Bronchial epithelial cell (primary cell): ENCODE measurements at regions not wholly inside any gene's neighbourhood (a gene's known extent, or its start where the extent isn't known, plus 50 kb on each side); places are given as distances from the start of the nearest gene placed in this dataset.
A peak's percentile ranks its signal among the peaks of the same experiment; 100 is the strongest.

Experiments used
- DNase-seq: peaks from one replicate; pipeline ENCODE4 v3.0.0-alpha.2; 2010; ENCODE audit warnings: low read depth
- FAIRE-seq: peaks from 2 replicates; lab custom pipeline; 2011; peaks lifted over from hg19 to GRCh38; lab: Jason Lieb, UNC
- H3K27me3 ChIP-seq: 2 replicates; pipeline ENCODE4 v1.5.1; 2011; ENCODE audit warnings: low read length; ENCODE audit not compliant: control insufficient read depth, insufficient read depth
- H3K36me3 ChIP-seq: 2 replicates; pipeline ENCODE4 v1.5.1; 2011; ENCODE audit warnings: low read length; ENCODE audit not compliant: control insufficient read depth, insufficient read depth
- H3K4me3 ChIP-seq: 2 replicates; pipeline ENCODE4 v1.5.1; 2011; ENCODE audit warnings: mild to moderate bottlenecking, low read depth, low read length, control low read depth
- CTCF ChIP-seq: IDR thresholded peaks from 2 replicates; pipeline ENCODE4 v1.5.1; 2011; ENCODE audit warnings: mild to moderate bottlenecking, moderate library complexity, low read length, control low read depth, inconsistent platforms; ENCODE audit not compliant: insufficient read depth, severe bottlenecking

- no peak overlapping the region for H3K4me3 ChIP-seq
- H3K36me3 ChIP-seq = no peaks in the 10 kb centered on the region
- TF ChIP-seq CTCF = no peak
- DNase-seq = peak; percentile 35
- H3K27me3 ChIP-seq = no peaks in the 10 kb centered on the region
- FAIRE-seq = no peak
Measured at GRCh38 chr21:16427587-16428087, 697.9 kb downstream of the USP25 start.

- Histone ChIP-seq H3K27me3 (no peaks in the 10 kb centered on the region), H3K4me3 (no peak overlapping the region), H3K36me3 (no peaks in the 10 kb centered on the region)
- FAIRE-seq (no peak), DNase-seq (no peak)
- TF ChIP-seq CTCF = no peak
Measured at GRCh38 chr21:16437586-16437985, 707.8 kb downstream of the USP25 start.

GRCh38 chr21:16438761-16439160 lies 709.0 kb downstream of the USP25 start:
- no peaks in the 10 kb centered on the region for H3K36me3 ChIP-seq
- H3K27me3 ChIP-seq = no peaks in the 10 kb centered on the region
- no peak overlapping the region for H3K4me3 ChIP-seq
- DNase-seq = no peak
- TF ChIP-seq CTCF = no peak
- no peak for FAIRE-seq

GRCh38 chr21:16441789-16442188 lies 712.0 kb downstream of the USP25 start:
- DNase-seq = no peak
- no peak for FAIRE-seq
- no peak overlapping the region for H3K4me3 ChIP-seq
- H3K36me3 ChIP-seq = no peaks in the 10 kb centered on the region
- no peaks in the 10 kb centered on the region for H3K27me3 ChIP-seq
- TF ChIP-seq CTCF = no peak

- H3K27me3 ChIP-seq = no peaks in the 10 kb centered on the region
- TF ChIP-seq CTCF = no peak
- DNase-seq (no peak), FAIRE-seq (no peak)
- H3K36me3 ChIP-seq = no peaks in the 10 kb centered on the region
- no peak overlapping the region for H3K4me3 ChIP-seq
Measured at GRCh38 chr21:16454399-16454798, 724.6 kb downstream of the USP25 start.

GRCh38 chr21:16455526-16455925 lies 725.7 kb downstream of the USP25 start:
- no peak for DNase-seq
- no peak for FAIRE-seq
- Histone ChIP-seq H3K27me3 (no peaks in the 10 kb centered on the region), H3K36me3 (no peaks in the 10 kb centered on the region), H3K4me3 (no peak overlapping the region)
- no peak for TF ChIP-seq CTCF
